GM21515 (cell line): ENCODE measurements at regions not wholly inside any gene's neighbourhood (a gene's known extent, or its start where the extent isn't known, plus 50 kb on each side); places are given as distances from the start of the nearest gene placed in this dataset.
"Not testable (repeated sequence)": the region's sequence is repeated elsewhere in the genome, so short reads cannot be mapped to it uniquely, and the experiment has no call there.

Source experiments
- ATAC-seq: cut with Tn5 transposase; IDR thresholded peaks from one replicate; pipeline ENCODE4 v1.9.1; 2021; ENCODE audit not compliant: unreplicated experiment

- ATAC-seq, result no peak
Observed at GRCh38 chr6:96276305-96276704, 245.3 kb upstream of the UFL1 start.

GRCh38 chr6:96276856-96277255 is 244.8 kb upstream of the UFL1 start:
- ATAC-seq, result no peak

- no peak for ATAC-seq
Observed at GRCh38 chr6:96279084-96279483, 242.5 kb upstream of the UFL1 start.

GRCh38 chr6:96286503-96286902 is 235.1 kb upstream of the UFL1 start:
- ATAC-seq, result no peak

GRCh38 chr6:96299525-96299924 is 222.1 kb upstream of the UFL1 start:
- no peak for ATAC-seq

GRCh38 chr6:96301023-96301422 is 220.6 kb upstream of the UFL1 start:
- ATAC-seq, result no peak

- no peak for ATAC-seq
Observed at GRCh38 chr6:96301781-96302180, 219.8 kb upstream of the UFL1 start.

- ATAC-seq, result no peak
Observed at GRCh38 chr6:96302991-96303390, 218.6 kb upstream of the UFL1 start.

- ATAC-seq, result peak; percentile 90
Observed at GRCh38 chr6:96304997-96305396, 216.6 kb upstream of the UFL1 start.

- ATAC-seq, result no peak
Observed at GRCh38 chr6:96330884-96331283, 190.7 kb upstream of the UFL1 start.

GRCh38 chr6:96340164-96340563 is 181.4 kb upstream of the UFL1 start:
- no peak for ATAC-seq

- ATAC-seq, result no peak
Observed at GRCh38 chr6:96345501-96345900, 176.1 kb upstream of the UFL1 start.

- ATAC-seq, result no peak
Observed at GRCh38 chr6:96381246-96381645, 140.4 kb upstream of the UFL1 start.

GRCh38 chr6:96391776-96392360 is 129.7 kb upstream of the UFL1 start:
- no peak for ATAC-seq

GRCh38 chr6:96394727-96395126 is 126.9 kb upstream of the UFL1 start:
- no peak for ATAC-seq

- no peak for ATAC-seq
Observed at GRCh38 chr6:96410467-96410866, 111.1 kb upstream of the UFL1 start.

- ATAC-seq, result no peak
Observed at GRCh38 chr6:96420294-96420693, 101.3 kb upstream of the UFL1 start.

- ATAC-seq, result no peak
Observed at GRCh38 chr6:96433950-96434349, 87.7 kb upstream of the UFL1 start.

- no peak for ATAC-seq
Observed at GRCh38 chr6:96436398-96436797, 85.2 kb upstream of the UFL1 start.

- ATAC-seq, result not testable (repeated sequence)
Observed at GRCh38 chr6:96437228-96437627, 84.4 kb upstream of the UFL1 start.

GRCh38 chr6:96450082-96450769 is 71.4 kb upstream of the UFL1 start:
- ATAC-seq, result no peak

GRCh38 chr6:96450770-96451130 is 70.9 kb upstream of the UFL1 start:
- no peak for ATAC-seq

GRCh38 chr6:96458771-96459170 is 62.8 kb upstream of the UFL1 start:
- no peak for ATAC-seq
